ENCODE measurements at regions not wholly inside any gene's neighbourhood (a gene's known extent, or its start where the extent isn't known, plus 50 kb on each side); places are given as distances from the start of the nearest gene placed in this dataset.

DNA sequence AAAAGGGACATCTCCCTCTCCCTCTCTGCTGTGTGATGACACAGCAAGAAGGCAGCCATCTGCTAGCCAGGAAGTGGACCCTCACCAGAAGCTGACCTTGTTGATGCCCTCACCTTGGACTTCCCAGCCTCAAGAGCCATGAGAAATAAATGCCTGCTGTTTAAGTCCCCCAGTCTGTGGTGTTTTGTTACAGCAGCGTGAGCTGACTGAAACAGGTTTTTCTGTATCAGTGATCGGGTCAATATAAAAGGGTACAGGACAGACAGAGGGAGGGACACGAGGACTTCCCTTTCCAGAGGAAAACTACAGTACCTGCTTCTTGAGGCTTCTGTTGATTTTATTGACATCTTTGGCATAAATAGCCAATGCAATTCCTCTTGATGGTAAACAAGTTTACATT lies 510.3 kb upstream of the CHAC2 start:
- TF ChIP-seq CTCF (IDR thresholded peaks at IDR 0.05; ENCODE audit: poor library complexity), result no peak
- TF ChIP-seq EZH2 (IDR thresholded peaks at IDR 0.05; ENCODE audit: borderline replicate concordance), result no peak
- no peak for TF ChIP-seq EZH2phosphoT487 (IDR thresholded peaks at IDR 0.05; ENCODE audit: low read depth, severe bottlenecking, unreplicated experiment)
